ENCODE measurements at regions not wholly inside any gene's neighbourhood (a gene's known extent, or its start where the extent isn't known, plus 50 kb on each side); places are given as distances from the start of the nearest gene placed in this dataset.

DNA sequence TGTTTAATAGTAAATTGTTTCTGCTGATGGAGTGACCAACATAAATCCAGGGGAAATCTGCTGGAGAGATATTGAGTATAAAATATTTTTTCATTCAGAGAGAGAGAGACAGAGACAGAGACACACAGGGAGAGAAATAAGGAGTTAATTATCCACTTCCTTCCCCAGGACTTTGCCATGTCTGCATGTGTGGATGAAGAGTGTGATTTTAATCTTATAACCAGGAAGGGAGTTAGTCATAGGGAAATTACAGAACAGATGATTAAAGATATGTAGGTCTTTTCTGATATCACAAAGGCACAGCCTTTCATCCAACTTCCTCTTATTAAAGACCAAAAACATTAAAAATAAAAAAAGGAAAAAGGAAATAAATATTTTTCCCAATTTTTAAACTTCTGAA, 526.3 kb downstream of the SPRY1 start:
- no peaks in the 10 kb centered on the region for H3K36me3 ChIP-seq (ENCODE audit: insufficient read depth, low read length)

DNA sequence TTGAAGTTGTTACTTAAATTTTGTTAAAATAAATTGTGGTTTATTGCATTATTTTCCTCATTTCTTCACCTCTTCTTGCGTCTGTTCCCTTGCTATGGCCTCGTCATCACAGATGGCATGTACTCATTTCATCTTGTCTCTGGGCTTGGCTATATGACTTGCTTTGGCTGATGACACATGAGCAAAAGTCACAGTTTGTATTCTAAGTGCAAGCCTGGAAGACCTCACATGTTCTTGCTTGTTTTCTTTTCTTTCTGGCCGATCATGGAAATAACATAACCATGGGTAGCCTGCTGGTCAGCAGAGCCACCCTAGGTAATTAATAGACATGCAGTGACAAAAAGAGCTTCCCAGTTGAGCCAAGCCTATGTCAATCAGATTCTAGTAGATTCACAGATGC, 527.9 kb downstream of the SPRY1 start:
- H3K9ac ChIP-seq (ENCODE audit: low read length): no peak overlapping the region
- no peaks in the 10 kb centered on the region for H3K27me3 ChIP-seq (ENCODE audit: insufficient read depth, low read depth, low read length)
- H3K27ac ChIP-seq (ENCODE audit: low read length): no peak overlapping the region
- H3K4me2 ChIP-seq (ENCODE audit: low read length): no peak overlapping the region
- no peaks in the 10 kb centered on the region for H3K79me2 ChIP-seq (replicated peaks; ENCODE audit: insufficient read depth, low read length)
- no peak overlapping the region for H2AFZ ChIP-seq (ENCODE audit: low read depth, low read length)
- H3K36me3 ChIP-seq (ENCODE audit: insufficient read depth, low read length): no peaks in the 10 kb centered on the region
- H3K9me3 ChIP-seq (ENCODE audit: low read length): no peaks in the 10 kb centered on the region
- TF ChIP-seq EZH2 (IDR thresholded peaks at IDR 0.05; ENCODE audit: borderline replicate concordance, insufficient read depth, low read length, poor library complexity, severe bottlenecking): no peak
- TF ChIP-seq EP300 (conservative IDR thresholded peaks at IDR 0.05; ENCODE audit: poor library complexity, severe bottlenecking): no peak
- TF ChIP-seq TAF1 (IDR thresholded peaks at IDR 0.05; ENCODE audit: low read depth): no peak
- no peak for TF ChIP-seq MXI1 (conservative IDR thresholded peaks at IDR 0.05; ENCODE audit: poor library complexity, severe bottlenecking)
- TF ChIP-seq SMC3 (conservative IDR thresholded peaks at IDR 0.05; ENCODE audit: poor library complexity): no peak
- TF ChIP-seq, protein P1, sequence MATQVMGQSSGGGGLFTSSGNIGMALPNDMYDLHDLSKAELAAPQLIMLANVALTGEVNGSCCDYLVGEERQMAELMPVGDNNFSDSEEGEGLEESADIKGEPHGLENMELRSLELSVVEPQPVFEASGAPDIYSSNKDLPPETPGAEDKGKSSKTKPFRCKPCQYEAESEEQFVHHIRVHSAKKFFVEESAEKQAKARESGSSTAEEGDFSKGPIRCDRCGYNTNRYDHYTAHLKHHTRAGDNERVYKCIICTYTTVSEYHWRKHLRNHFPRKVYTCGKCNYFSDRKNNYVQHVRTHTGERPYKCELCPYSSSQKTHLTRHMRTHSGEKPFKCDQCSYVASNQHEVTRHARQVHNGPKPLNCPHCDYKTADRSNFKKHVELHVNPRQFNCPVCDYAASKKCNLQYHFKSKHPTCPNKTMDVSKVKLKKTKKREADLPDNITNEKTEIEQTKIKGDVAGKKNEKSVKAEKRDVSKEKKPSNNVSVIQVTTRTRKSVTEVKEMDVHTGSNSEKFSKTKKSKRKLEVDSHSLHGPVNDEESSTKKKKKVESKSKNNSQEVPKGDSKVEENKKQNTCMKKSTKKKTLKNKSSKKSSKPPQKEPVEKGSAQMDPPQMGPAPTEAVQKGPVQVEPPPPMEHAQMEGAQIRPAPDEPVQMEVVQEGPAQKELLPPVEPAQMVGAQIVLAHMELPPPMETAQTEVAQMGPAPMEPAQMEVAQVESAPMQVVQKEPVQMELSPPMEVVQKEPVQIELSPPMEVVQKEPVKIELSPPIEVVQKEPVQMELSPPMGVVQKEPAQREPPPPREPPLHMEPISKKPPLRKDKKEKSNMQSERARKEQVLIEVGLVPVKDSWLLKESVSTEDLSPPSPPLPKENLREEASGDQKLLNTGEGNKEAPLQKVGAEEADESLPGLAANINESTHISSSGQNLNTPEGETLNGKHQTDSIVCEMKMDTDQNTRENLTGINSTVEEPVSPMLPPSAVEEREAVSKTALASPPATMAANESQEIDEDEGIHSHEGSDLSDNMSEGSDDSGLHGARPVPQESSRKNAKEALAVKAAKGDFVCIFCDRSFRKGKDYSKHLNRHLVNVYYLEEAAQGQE (IDR thresholded peaks at IDR 0.05; ENCODE audit: borderline replicate concordance): no peak
- no peak for TF ChIP-seq POLR2AphosphoS5 (IDR thresholded peaks at IDR 0.05)
- TF ChIP-seq, protein P2, sequence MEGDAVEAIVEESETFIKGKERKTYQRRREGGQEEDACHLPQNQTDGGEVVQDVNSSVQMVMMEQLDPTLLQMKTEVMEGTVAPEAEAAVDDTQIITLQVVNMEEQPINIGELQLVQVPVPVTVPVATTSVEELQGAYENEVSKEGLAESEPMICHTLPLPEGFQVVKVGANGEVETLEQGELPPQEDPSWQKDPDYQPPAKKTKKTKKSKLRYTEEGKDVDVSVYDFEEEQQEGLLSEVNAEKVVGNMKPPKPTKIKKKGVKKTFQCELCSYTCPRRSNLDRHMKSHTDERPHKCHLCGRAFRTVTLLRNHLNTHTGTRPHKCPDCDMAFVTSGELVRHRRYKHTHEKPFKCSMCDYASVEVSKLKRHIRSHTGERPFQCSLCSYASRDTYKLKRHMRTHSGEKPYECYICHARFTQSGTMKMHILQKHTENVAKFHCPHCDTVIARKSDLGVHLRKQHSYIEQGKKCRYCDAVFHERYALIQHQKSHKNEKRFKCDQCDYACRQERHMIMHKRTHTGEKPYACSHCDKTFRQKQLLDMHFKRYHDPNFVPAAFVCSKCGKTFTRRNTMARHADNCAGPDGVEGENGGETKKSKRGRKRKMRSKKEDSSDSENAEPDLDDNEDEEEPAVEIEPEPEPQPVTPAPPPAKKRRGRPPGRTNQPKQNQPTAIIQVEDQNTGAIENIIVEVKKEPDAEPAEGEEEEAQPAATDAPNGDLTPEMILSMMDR (IDR thresholded peaks at IDR 0.05; ENCODE audit: poor library complexity, severe bottlenecking): no peak
- no peak for TF ChIP-seq RAD21 (conservative IDR thresholded peaks at IDR 0.05)
- no peaks in the 10 kb centered on the region for H4K20me1 ChIP-seq (ENCODE audit: insufficient read depth)
- no peaks in the 10 kb centered on the region for H3F3A ChIP-seq (ENCODE audit: insufficient read depth, low read length, poor library complexity, severe bottlenecking)
- no peak overlapping the region for H3K4me3 ChIP-seq (ENCODE audit: low read length)
- H3K9me2 ChIP-seq (ENCODE audit: insufficient read depth, low read length): no peaks in the 10 kb centered on the region

More for the DNA sequence above, 526.3 kb downstream of the SPRY1 start:
- no peak overlapping the region for H3K4me3 ChIP-seq (ENCODE audit: low read length)
- no peak overlapping the region for H3K4me2 ChIP-seq (ENCODE audit: low read length)
- no peaks in the 10 kb centered on the region for H3K9me3 ChIP-seq (ENCODE audit: low read length)
- no peaks in the 10 kb centered on the region for H3K27me3 ChIP-seq (ENCODE audit: insufficient read depth, low read depth, low read length)
- H2AFZ ChIP-seq (ENCODE audit: low read depth, low read length): no peak overlapping the region
- H4K20me1 ChIP-seq (ENCODE audit: insufficient read depth): no peaks in the 10 kb centered on the region
- no peak overlapping the region for H3K27ac ChIP-seq (ENCODE audit: low read length)
- H3K9ac ChIP-seq (ENCODE audit: low read length): no peak overlapping the region
- H3F3A ChIP-seq (ENCODE audit: insufficient read depth, low read length, poor library complexity, severe bottlenecking): no peaks in the 10 kb centered on the region
- H3K9me2 ChIP-seq (ENCODE audit: insufficient read depth, low read length): no peaks in the 10 kb centered on the region
- no peak for TF ChIP-seq EP300 (conservative IDR thresholded peaks at IDR 0.05; ENCODE audit: poor library complexity, severe bottlenecking)
- TF ChIP-seq, protein P2 (IDR thresholded peaks at IDR 0.05; ENCODE audit: poor library complexity, severe bottlenecking): no peak
- TF ChIP-seq MXI1 (conservative IDR thresholded peaks at IDR 0.05; ENCODE audit: poor library complexity, severe bottlenecking): no peak
- TF ChIP-seq RAD21 (conservative IDR thresholded peaks at IDR 0.05): no peak
- no peak for TF ChIP-seq SMC3 (conservative IDR thresholded peaks at IDR 0.05; ENCODE audit: poor library complexity)
- TF ChIP-seq POLR2AphosphoS5 (IDR thresholded peaks at IDR 0.05): no peak
- no peak for TF ChIP-seq TAF1 (IDR thresholded peaks at IDR 0.05; ENCODE audit: low read depth)
- no peak for TF ChIP-seq EZH2 (IDR thresholded peaks at IDR 0.05; ENCODE audit: borderline replicate concordance, insufficient read depth, low read length, poor library complexity, severe bottlenecking)
- TF ChIP-seq, protein P1 (IDR thresholded peaks at IDR 0.05; ENCODE audit: borderline replicate concordance): no peak
- no peaks in the 10 kb centered on the region for H3K79me2 ChIP-seq (replicated peaks; ENCODE audit: insufficient read depth, low read length)

Measured in neural cell (in vitro differentiated cells).